ENCODE measurements at regions not wholly inside any gene's neighbourhood (a gene's known extent, or its start where the extent isn't known, plus 50 kb on each side); places are given as distances from the start of the nearest gene placed in this dataset.

DNA sequence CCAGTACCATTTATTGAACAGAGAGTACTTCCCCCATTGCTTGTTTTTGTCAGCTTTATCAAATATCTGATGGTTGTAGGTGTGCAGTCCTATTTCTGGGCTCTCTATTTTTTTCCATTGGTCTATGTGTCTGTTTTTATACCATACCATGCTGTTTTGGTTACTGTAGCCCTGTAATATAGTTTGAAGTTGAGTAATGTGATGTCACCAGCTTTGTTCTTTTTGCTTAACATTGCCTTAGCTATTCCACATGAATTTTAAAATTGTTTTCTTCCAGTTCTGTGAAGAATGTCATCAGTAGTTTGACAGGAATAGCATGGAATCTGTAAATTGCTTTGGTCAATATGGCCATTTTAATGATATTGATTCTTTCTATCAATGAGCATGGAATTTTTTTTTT is 140.5 kb upstream of the RHOBTB1 start:
- no peaks in the 10 kb centered on the region for H3K36me3 Mint-ChIP-seq (ENCODE audit: low read depth)
- no peaks in the 10 kb centered on the region for H3K9me3 Mint-ChIP-seq
- H3K27ac Mint-ChIP-seq: no peak overlapping the region
- no peak overlapping the region for H3K4me3 Mint-ChIP-seq
- H3K4me1 Mint-ChIP-seq (ENCODE audit: low read depth): no peaks in the 10 kb centered on the region
- peaks cover 2% of the 10 kb centered on the region for H3K27me3 Mint-ChIP-seq (ENCODE audit: low read depth)
- DNase-seq (ENCODE audit: low spot score): no peak

DNA sequence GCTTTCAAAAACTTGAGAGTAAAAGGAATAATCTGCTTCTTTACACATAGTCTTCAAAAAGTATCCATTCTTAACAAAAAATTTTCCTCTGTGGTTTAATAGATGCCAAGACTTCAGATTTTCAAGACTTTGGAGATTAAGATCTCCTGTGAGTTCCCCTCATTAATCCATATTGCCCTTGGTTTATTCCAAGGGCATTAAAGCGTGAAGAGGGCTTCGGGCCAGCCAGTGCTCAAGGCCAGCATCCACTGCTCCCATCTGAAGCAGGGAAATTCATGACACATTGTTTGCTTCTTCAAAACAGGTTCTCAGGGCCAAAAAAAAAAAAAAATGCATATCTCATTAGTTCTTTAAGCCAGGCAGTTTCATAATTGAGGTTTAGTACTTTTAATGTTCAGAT is 137.3 kb upstream of the RHOBTB1 start:
- no peak for DNase-seq (ENCODE audit: low spot score)
- Mint-ChIP-seq H3K36me3 (ENCODE audit: low read depth) (no peaks in the 10 kb centered on the region), H3K27ac (no peak overlapping the region), H3K27me3 (ENCODE audit: low read depth) (peaks cover 2% of the 10 kb centered on the region), H3K4me3 (no peak overlapping the region), H3K9me3 (no peaks in the 10 kb centered on the region), H3K4me1 (ENCODE audit: low read depth) (no peaks in the 10 kb centered on the region)

DNA sequence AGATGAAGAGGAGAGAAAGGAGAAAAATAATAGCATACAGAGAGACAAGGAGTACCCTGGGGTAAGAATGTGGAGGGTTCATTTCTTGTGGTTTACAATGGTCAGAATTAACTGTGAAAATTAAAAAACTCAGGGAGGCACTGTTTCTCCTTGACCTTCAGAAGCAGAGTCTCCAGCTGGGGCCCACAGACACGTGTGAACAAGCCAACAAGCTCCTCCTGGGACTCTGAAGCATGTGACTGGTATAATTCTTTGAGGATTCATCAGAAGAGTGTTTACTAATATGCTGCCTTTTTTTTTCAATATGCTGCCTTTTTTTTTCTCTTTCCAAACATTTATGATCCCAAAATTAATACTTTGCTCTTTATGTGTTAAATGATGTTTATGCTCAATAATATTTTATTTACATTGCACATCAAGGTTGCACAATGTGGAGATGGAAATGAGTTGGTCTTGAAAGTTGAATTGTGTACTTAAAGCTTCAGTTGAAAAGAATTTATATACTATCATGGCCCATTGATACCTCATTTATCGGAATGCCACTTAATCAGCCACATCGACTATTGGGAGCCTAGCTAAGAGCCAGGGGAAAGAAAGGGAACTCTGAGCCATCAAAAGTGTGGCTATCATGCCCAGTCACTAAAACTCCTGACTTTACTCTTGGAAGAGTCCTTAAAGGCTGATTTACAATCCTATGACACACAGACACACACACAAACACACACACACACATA is 134.7 kb upstream of the RHOBTB1 start:
- H3K36me3 Mint-ChIP-seq (ENCODE audit: low read depth): no peaks in the 10 kb centered on the region
- H3K4me1 Mint-ChIP-seq (ENCODE audit: low read depth): no peaks in the 10 kb centered on the region
- no peak overlapping the region for H3K4me3 Mint-ChIP-seq
- no peaks in the 10 kb centered on the region for H3K9me3 Mint-ChIP-seq
- no peaks in the 10 kb centered on the region for H3K27me3 Mint-ChIP-seq (ENCODE audit: low read depth)
- no peak overlapping the region for H3K27ac Mint-ChIP-seq
- no peak for DNase-seq (ENCODE audit: low spot score)

DNA sequence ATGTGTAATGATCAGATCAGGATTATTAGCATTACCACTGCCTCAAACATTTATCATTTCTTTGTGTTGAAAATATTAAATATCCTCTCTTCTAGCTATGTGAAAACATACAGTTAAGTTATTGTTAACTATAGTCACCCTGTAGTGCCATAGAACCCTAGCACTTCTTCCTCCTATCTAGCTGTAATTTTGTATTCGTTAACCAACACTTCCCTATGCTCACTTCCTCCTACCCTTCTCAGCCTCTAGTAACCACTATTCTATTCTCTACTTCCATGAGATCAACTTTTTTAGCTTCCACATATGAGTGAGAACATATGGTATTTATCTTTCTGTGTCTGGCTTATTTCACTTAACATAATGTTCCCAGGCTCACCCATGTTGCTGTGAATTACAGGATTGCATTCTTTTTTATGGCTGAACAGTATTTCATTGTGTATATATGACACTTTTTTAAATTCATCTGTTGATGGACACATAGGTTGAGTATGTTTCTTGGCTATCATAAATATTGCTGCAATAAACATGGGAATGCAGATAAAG is 132.7 kb upstream of the RHOBTB1 start:
- no peaks in the 10 kb centered on the region for H3K4me1 Mint-ChIP-seq (ENCODE audit: low read depth)
- no peak for DNase-seq (ENCODE audit: low spot score)
- H3K27ac Mint-ChIP-seq: no peak overlapping the region
- no peaks in the 10 kb centered on the region for H3K36me3 Mint-ChIP-seq (ENCODE audit: low read depth)
- no peaks in the 10 kb centered on the region for H3K9me3 Mint-ChIP-seq
- H3K27me3 Mint-ChIP-seq (ENCODE audit: low read depth): no peaks in the 10 kb centered on the region
- H3K4me3 Mint-ChIP-seq: no peak overlapping the region

DNA sequence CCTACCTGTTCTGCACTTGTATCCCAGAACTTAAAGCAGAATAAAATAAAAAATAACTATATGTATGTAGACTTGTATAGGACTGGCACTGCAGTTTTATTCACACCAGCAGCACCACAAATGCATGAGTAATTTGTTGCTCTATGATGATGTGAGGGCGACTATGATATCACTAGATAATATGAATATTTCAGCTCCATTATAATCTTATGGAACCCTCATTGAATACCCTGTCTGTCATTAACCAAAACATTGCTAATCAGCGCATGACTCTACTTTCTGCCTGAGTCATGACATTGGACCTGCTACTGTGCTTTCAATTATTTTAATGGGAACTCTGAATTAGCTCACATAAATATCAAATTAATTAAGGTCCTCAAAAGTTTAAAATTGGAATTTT is 129.4 kb upstream of the RHOBTB1 start:
- Mint-ChIP-seq H3K27ac (no peak overlapping the region), H3K36me3 (ENCODE audit: low read depth) (no peaks in the 10 kb centered on the region), H3K9me3 (no peaks in the 10 kb centered on the region), H3K4me1 (ENCODE audit: low read depth) (no peaks in the 10 kb centered on the region), H3K27me3 (ENCODE audit: low read depth) (no peaks in the 10 kb centered on the region), H3K4me3 (no peak overlapping the region)
- no peak for DNase-seq (ENCODE audit: low spot score)

DNA sequence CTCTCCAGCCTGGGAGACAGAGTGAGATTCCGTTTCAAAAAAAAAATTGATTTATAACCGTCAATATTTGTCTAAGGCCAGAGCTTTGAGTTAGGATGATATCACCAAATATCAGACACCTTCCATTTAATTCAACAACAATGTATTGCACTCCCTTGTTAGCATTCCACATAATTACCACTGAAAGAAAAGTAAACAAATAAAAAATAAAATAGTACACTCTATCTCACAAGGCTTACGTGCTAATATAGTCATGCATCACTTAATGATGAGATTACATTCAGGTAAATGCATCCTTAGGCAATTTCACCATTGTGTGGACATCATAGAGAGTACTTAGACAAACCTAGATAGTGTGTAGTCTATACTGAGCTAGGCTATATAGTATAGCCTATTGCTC is 127.6 kb upstream of the RHOBTB1 start:
- H3K27ac Mint-ChIP-seq: no peak overlapping the region

DNA sequence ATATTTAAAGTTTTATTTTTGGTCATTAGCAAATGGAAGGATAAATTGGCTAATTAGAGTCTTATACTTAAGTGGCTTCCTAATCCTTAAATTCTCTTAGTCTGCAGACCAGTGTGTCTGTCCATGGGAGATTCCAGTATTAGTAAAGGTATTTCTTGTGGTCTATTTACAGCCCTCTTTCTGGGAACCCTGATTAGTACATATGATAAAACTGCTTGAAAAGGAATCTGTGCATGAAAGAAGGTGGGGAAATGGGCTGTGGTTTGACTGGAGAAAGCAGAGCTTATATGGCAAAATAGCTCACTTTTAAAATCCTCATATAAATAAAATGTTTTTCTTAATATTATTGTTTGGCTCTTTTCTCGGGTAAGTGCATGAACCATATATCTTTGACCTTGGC is 124.5 kb upstream of the RHOBTB1 start:
- no peak for DNase-seq (ENCODE audit: low spot score)
- no peak overlapping the region for H3K4me3 Mint-ChIP-seq
- no peaks in the 10 kb centered on the region for H3K27me3 Mint-ChIP-seq (ENCODE audit: low read depth)
- no peaks in the 10 kb centered on the region for H3K9me3 Mint-ChIP-seq
- no peak overlapping the region for H3K27ac Mint-ChIP-seq
- no peaks in the 10 kb centered on the region for H3K4me1 Mint-ChIP-seq (ENCODE audit: low read depth)
- no peaks in the 10 kb centered on the region for H3K36me3 Mint-ChIP-seq (ENCODE audit: low read depth)

More for the DNA sequence above, 127.6 kb upstream of the RHOBTB1 start:
- no peaks in the 10 kb centered on the region for H3K4me1 Mint-ChIP-seq (ENCODE audit: low read depth)
- H3K27me3 Mint-ChIP-seq (ENCODE audit: low read depth): no peaks in the 10 kb centered on the region
- H3K4me3 Mint-ChIP-seq: no peak overlapping the region
- no peaks in the 10 kb centered on the region for H3K36me3 Mint-ChIP-seq (ENCODE audit: low read depth)
- DNase-seq (ENCODE audit: low spot score): no peak
- H3K9me3 Mint-ChIP-seq: no peaks in the 10 kb centered on the region

DNA sequence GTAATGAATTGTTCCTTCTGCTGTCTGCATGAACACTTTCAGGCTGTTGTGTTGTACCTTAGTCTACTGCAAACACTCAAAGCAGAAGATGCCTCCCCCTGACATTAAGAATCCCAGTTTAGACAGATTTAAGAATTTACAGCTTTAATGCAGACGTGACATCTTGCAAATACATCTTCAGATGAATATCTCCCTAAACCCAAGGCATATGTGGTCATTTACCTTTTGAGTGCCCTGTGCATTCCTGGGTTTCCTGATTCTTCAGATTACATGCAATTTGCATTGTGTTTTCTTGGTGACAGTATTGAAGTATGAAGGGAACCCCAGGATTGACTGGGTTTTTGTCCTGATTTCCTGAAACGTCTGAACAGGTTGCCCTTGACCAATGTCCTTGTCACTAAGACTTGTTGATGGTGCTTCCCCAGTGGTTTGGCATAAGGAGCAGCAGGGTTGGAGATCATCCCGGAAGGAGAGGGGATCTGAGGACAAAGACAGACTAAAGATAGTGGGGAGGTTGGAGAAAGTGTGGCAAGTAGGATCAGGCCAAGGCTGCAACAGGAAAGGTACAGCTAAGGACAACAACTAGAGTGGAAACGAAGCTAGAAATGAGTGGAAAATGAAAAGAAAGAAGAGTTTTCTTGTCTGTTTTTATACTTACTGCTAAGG is 123.8 kb upstream of the RHOBTB1 start:
- H3K9me3 Mint-ChIP-seq: no peaks in the 10 kb centered on the region
- H3K27ac Mint-ChIP-seq: no peak overlapping the region
- H3K4me3 Mint-ChIP-seq: no peak overlapping the region
- H3K4me1 Mint-ChIP-seq (ENCODE audit: low read depth): no peaks in the 10 kb centered on the region
- H3K36me3 Mint-ChIP-seq (ENCODE audit: low read depth): no peaks in the 10 kb centered on the region
- no peaks in the 10 kb centered on the region for H3K27me3 Mint-ChIP-seq (ENCODE audit: low read depth)
- DNase-seq (ENCODE audit: low spot score): no peak

DNA sequence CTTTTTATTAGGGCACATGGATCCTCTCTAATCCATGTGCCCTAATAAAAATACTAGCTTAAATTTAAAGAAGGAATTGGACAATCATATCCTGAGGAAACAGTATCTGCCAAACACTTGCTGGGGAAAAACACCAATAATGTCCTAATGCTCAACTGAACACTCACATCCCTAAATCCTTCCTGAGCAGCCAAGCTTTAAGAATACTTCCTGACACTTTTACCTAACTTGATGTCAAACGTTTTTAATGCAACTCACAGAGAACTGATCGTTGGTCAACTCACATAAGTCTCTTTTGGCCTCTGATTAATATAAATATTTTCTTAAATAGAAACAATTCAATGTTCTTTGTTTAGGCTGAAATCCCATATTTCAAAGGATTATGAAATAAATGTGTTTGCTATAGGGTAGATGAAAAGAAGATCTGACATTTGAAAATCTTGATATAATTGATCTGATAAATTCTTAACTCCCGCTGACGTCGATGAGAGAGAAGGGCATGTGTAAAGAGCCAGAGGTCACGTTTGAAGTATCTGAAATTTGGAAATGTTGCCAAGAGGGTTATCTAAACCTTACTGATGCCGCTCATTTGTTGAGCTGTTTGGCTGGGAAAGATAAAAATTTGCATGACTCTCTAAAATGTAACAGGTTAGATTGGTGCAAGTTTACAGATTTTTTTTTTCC is 122.8 kb upstream of the RHOBTB1 start:
- DNase-seq (ENCODE audit: low spot score): no peak
- H3K4me3 Mint-ChIP-seq: no peak overlapping the region
- H3K9me3 Mint-ChIP-seq: no peaks in the 10 kb centered on the region
- no peaks in the 10 kb centered on the region for H3K27me3 Mint-ChIP-seq (ENCODE audit: low read depth)
- no peak overlapping the region for H3K27ac Mint-ChIP-seq
- no peaks in the 10 kb centered on the region for H3K36me3 Mint-ChIP-seq (ENCODE audit: low read depth)
- H3K4me1 Mint-ChIP-seq (ENCODE audit: low read depth): no peaks in the 10 kb centered on the region

DNA sequence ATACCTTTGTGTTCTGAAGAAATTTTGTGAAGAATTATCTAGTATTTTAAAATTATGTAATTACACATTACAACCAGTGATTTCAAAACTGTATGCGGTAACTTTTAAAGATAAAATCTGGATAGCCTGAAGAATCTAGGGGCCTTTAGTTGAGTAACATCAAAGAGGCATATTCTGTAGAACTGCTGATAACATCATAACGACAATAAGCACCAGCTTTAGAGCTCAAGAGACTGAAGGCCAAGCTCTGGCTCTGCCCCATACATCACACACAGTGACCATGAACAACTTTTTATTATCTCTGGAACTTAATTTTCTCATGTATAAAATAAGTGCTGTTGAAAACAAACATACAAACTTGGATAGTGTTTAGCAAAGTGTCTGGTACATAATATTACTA is 121.1 kb upstream of the RHOBTB1 start:
- Mint-ChIP-seq H3K36me3 (ENCODE audit: low read depth) (no peaks in the 10 kb centered on the region), H3K9me3 (no peaks in the 10 kb centered on the region), H3K4me3 (no peak overlapping the region), H3K4me1 (ENCODE audit: low read depth) (no peaks in the 10 kb centered on the region), H3K27ac (no peak overlapping the region), H3K27me3 (ENCODE audit: low read depth) (no peaks in the 10 kb centered on the region)
- no peak for DNase-seq (ENCODE audit: low spot score)

DNA sequence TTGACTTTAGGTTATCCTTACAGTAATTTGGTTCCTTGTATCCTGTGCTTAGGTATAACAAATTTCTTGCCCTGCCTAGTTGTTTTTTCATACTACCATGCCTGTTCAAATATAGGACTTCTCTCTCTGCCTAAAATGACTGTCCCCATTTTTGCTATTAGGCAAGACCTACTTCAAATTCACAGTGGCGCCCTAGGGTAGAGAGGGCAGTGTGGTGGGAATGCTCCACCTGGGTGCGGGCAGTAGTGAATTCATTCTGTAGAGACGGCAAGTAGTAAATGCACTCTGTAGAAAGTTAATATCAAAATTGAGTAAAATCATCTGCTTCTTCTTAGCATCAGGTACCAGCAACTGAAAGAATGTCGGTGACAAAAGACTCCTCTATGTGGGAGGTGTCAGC is 120.4 kb upstream of the RHOBTB1 start:
- Mint-ChIP-seq H3K4me1 (ENCODE audit: low read depth) (no peaks in the 10 kb centered on the region), H3K27ac (no peak overlapping the region), H3K4me3 (no peak overlapping the region), H3K9me3 (no peaks in the 10 kb centered on the region), H3K36me3 (ENCODE audit: low read depth) (no peaks in the 10 kb centered on the region), H3K27me3 (ENCODE audit: low read depth) (no peaks in the 10 kb centered on the region)
- DNase-seq (ENCODE audit: low spot score): no peak

DNA sequence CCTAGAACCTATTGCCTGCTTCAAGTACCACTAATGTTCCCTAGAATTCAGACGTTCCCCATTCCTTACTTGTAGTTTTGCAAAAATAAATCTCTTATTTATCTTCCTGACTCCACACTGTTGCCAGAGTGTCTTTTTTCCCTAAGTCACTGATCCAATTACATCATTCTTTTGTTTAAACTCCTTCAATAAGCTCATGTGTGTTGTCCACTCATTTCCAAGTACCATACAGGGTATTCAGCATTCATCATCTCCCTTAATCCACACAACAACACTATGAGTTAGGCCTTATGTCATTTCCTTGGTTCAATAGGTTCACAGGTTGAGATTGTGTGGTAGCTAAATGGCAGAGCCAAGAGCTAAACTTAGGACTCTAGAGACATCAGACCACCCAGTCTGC is 119.9 kb upstream of the RHOBTB1 start:
- no peaks in the 10 kb centered on the region for H3K27me3 Mint-ChIP-seq (ENCODE audit: low read depth)
- H3K36me3 Mint-ChIP-seq (ENCODE audit: low read depth): no peaks in the 10 kb centered on the region
- H3K9me3 Mint-ChIP-seq: no peaks in the 10 kb centered on the region
- no peak overlapping the region for H3K27ac Mint-ChIP-seq
- no peak for DNase-seq (ENCODE audit: low spot score)
- H3K4me3 Mint-ChIP-seq: no peak overlapping the region
- H3K4me1 Mint-ChIP-seq (ENCODE audit: low read depth): no peaks in the 10 kb centered on the region

DNA sequence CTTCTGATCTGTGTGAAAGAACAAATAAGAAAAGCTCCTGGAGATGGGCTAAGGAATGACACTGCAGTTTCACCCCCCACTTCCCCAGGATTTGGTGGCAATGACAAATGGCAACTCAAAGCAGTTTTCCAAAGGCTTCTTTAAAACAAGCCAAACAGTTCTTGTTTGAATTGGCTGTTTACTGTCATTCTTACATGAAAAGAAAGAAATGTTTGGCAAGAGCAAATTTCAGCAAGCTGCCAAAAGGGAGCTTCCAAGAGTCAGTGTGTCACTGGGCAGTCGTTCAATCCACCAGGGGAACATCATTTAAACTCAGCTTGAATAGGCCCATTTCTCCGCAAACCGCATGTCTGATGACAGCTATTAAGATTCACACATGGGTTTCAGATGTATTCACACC is 119.0 kb upstream of the RHOBTB1 start:
- Mint-ChIP-seq H3K9me3 (no peaks in the 10 kb centered on the region), H3K4me3 (no peak overlapping the region), H3K27me3 (ENCODE audit: low read depth) (no peaks in the 10 kb centered on the region), H3K36me3 (ENCODE audit: low read depth) (no peaks in the 10 kb centered on the region), H3K27ac (no peak overlapping the region), H3K4me1 (ENCODE audit: low read depth) (no peaks in the 10 kb centered on the region)
- no peak for DNase-seq (ENCODE audit: low spot score)

DNA sequence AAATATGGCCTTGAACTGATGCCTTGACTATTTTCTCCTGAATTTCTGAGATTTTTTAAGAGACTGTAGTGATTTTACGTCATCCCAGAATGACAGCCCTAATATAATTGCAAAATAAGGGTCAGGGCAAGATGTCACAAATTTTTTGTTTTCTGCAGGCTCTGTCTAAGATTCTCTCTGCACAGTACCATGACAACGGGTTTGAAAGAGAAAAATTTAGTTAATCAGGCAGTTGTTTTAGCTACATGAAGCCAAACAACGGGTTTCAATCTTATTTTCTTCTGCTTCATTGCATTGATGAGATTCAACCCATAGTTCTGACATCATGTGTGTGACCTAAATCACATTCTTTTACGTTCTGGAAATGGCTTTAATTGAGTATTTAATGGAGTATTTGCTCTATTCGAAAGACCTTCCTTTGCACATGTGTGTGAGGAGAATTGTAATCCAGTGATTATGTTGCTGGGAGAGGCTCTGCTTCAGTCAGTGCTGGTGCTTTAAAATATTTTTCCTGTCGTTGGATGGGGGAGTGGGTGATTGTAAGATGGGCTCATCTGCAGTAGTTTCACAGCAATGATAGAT is 118.0 kb upstream of the RHOBTB1 start:
- Mint-ChIP-seq H3K4me1 (ENCODE audit: low read depth) (no peaks in the 10 kb centered on the region), H3K27me3 (ENCODE audit: low read depth) (no peaks in the 10 kb centered on the region), H3K9me3 (no peaks in the 10 kb centered on the region), H3K36me3 (ENCODE audit: low read depth) (no peaks in the 10 kb centered on the region), H3K4me3 (no peak overlapping the region), H3K27ac (no peak overlapping the region)
- DNase-seq (ENCODE audit: low spot score): no peak

All from T-helper 2 cell treated with Interferon-gamma antibody and Interleukin-4, amounts not matched to agents 5 μg/mL and 100 μg/mL, for 36 hours (primary cell).